HEK293 (cell line): ENCODE measurements at regions not wholly inside any gene's neighbourhood (a gene's known extent, or its start where the extent isn't known, plus 50 kb on each side); places are given as distances from the start of the nearest gene placed in this dataset.

Experiments used
- CTCF ChIA-PET: fragments of 350-600 bp; formaldehyde crosslinking; extraction: SDS; loops from one replicate; lab custom pipeline; 2021; ENCODE audit warnings: antibody characterized with exemption; lab: Yijun Ruan, JAX
- POLR2A ChIA-PET: fragments of 300-600 bp; formaldehyde crosslinking; extraction: SDS; loops from one replicate; lab custom pipeline; 2020; ENCODE audit warnings: antibody characterized with exemption, inconsistent platforms; lab: Yijun Ruan, JAX
- H3K27ac ChIP-seq: fragments of 200-500 bp; sonication (Bioruptor generic); 2 replicates; pipeline ENCODE4 v1.5.1; 2014; ENCODE audit warnings: low read depth, low read length, control low read depth, inconsistent platforms; ENCODE audit errors: extremely low read depth
- H3K36me3 ChIP-seq, 2 experiments: fragments of 200-500 bp in 1 of 2; sonication (Bioruptor generic) in 1 of 2; 1 replicate in 1 of 2; 2 replicates in 1 of 2; pipeline ENCODE4 v1.5.1; 2014 to 2017; ENCODE audit warnings: inconsistent platforms in 2 of 2, low read length in 2 of 2; ENCODE audit not compliant: control insufficient read depth in 2 of 2, insufficient read depth in 1 of 2
- H3K4me1 ChIP-seq: fragments of 200-500 bp; sonication (Bioruptor generic); 2 replicates; pipeline ENCODE4 v1.5.1; 2014; ENCODE audit warnings: mild to moderate bottlenecking, low read length, inconsistent platforms; ENCODE audit not compliant: control insufficient read depth, insufficient read depth
- H3K4me3 ChIP-seq: 2 replicates; pipeline ENCODE4 v1.5.1; 2011; ENCODE audit warnings: low read depth, mild to moderate bottlenecking, control low read depth, low read length, moderate library complexity
- H3K9me3 ChIP-seq: fragments of 200-500 bp; sonication (Bioruptor generic); 2 replicates; pipeline ENCODE4 v1.5.1; 2014; ENCODE audit warnings: low read depth, low read length, inconsistent platforms; ENCODE audit not compliant: control insufficient read depth, insufficient read depth
- CTCF ChIP-seq: fragments of 450-650 bp; formaldehyde crosslinking; IDR thresholded peaks from 2 replicates; pipeline ENCODE4 v1.5.1; 2016; ENCODE audit warnings: missing biosample characterization, missing genetic modification characterization
- IKZF3 ChIP-seq: fragments of 450-650 bp; IDR thresholded peaks from 2 replicates; pipeline ENCODE4 v1.5.0; 2018; ENCODE audit warnings: missing biosample characterization, mild to moderate bottlenecking, missing genetic modification characterization, moderate library complexity
- KLF17 ChIP-seq: fragments of 450-650 bp; formaldehyde crosslinking; IDR thresholded peaks from 2 replicates; pipeline ENCODE4 v1.5.1; 2016; ENCODE audit warnings: missing biosample characterization, missing genetic modification characterization
- YY1 ChIP-seq: fragments of 450-650 bp; formaldehyde crosslinking; IDR thresholded peaks from 2 replicates; pipeline ENCODE4 v1.5.1; 2018; ENCODE audit warnings: missing biosample characterization, missing genetic modification characterization
- ZFP41 ChIP-seq: fragments of 450-650 bp; formaldehyde crosslinking; IDR thresholded peaks from 2 replicates; pipeline ENCODE4 v1.5.1; 2016; ENCODE audit warnings: missing biosample characterization, missing genetic modification characterization, borderline replicate concordance
- ZFP69B ChIP-seq: fragments of 450-650 bp; formaldehyde crosslinking; IDR thresholded peaks from 2 replicates; pipeline ENCODE4 v1.5.1; 2016; ENCODE audit warnings: missing biosample characterization, missing genetic modification characterization
- ZNF169 ChIP-seq: fragments of 450-650 bp; formaldehyde crosslinking; IDR thresholded peaks from 2 replicates; pipeline ENCODE4 v1.5.1; 2016; ENCODE audit warnings: missing biosample characterization, missing genetic modification characterization
- ZNF274 ChIP-seq, 2 experiments: fragments of 200-500 bp in 1 of 2; fragments of 450-650 bp in 1 of 2; sonication (Bioruptor generic) in 1 of 2; formaldehyde crosslinking in 1 of 2; IDR thresholded peaks; 2 replicates each; pipeline versions ENCODE4 v1.5.1 to v1.6.1; 2014 to 2016; ENCODE audit warnings: borderline replicate concordance in 1 of 2, inconsistent platforms in 1 of 2, low read length in 1 of 2, missing biosample characterization in 1 of 2, missing genetic modification characterization in 1 of 2
- ZNF366 ChIP-seq: fragments of 450-650 bp; formaldehyde crosslinking; conservative IDR thresholded peaks from 2 replicates; pipeline ENCODE4 v1.5.1; 2016; ENCODE audit warnings: missing biosample characterization, missing genetic modification characterization
- ZNF37A ChIP-seq: fragments of 450-650 bp; IDR thresholded peaks from 2 replicates; pipeline ENCODE4 v1.5.1; 2018; ENCODE audit warnings: missing biosample characterization, missing genetic modification characterization
- ZNF639 ChIP-seq: fragments of 450-650 bp; formaldehyde crosslinking; IDR thresholded peaks from 2 replicates; pipeline ENCODE4 v1.5.1; 2016; ENCODE audit warnings: missing biosample characterization, missing genetic modification characterization
- ZNF645 ChIP-seq: fragments of 450-650 bp; formaldehyde crosslinking; IDR thresholded peaks from 2 replicates; pipeline ENCODE4; 2016; ENCODE audit warnings: missing biosample characterization, missing genetic modification characterization
- ZNF843 ChIP-seq: fragments of 450-650 bp; formaldehyde crosslinking; IDR thresholded peaks from 2 replicates; pipeline ENCODE4 v1.5.1; 2016; ENCODE audit warnings: missing biosample characterization, missing genetic modification characterization
- ZSCAN30 ChIP-seq: fragments of 450-650 bp; IDR thresholded peaks from 2 replicates; pipeline ENCODE4 v1.5.1; 2018; ENCODE audit warnings: missing biosample characterization, mild to moderate bottlenecking, missing genetic modification characterization, moderate library complexity
- TF ChIP-seq, protein P1 (sequence below): fragments of 450-650 bp; formaldehyde crosslinking; IDR thresholded peaks from 2 replicates; pipeline ENCODE4 v1.5.1; 2016; ENCODE audit warnings: missing biosample characterization, missing genetic modification characterization
- TF ChIP-seq, protein P2 (sequence below): fragments of 450-650 bp; formaldehyde crosslinking; IDR thresholded peaks from 2 replicates; pipeline ENCODE4 v1.5.1; 2017; ENCODE audit warnings: missing biosample characterization, mild to moderate bottlenecking, missing genetic modification characterization, moderate library complexity
- TF ChIP-seq, protein P3 (sequence below): fragments of 450-650 bp; formaldehyde crosslinking; IDR thresholded peaks from 2 replicates; pipeline ENCODE4 v1.5.1; 2016; ENCODE audit warnings: missing biosample characterization, missing genetic modification characterization

- H3K4me3 ChIP-seq, result no peak overlapping the region
- H3K9me3 ChIP-seq, result no peaks in the 10 kb centered on the region
- H3K36me3 ChIP-seq, result no peaks in the 10 kb centered on the region
- H3K27ac ChIP-seq, result no peak overlapping the region
- no peaks in the 10 kb centered on the region for H3K4me1 ChIP-seq
- CTCF ChIA-PET, result interaction anchor here (0.7 to 0.8 kb wide), 2 partner anchors 90 to 170 kb away, joined by 3 to 4 read pairs; no protein-coding TSS in a partner anchor
- POLR2A ChIA-PET, result interaction anchor here (0.6 kb wide), 1 partner anchor 141 kb away, joined by 3 read pairs; the partner anchor contains the start of gene SESN3
- 0 out of 2 replicates have a peak, but pooled peaks have one; percentile 13 for TF ChIP-seq CTCF (tag by site-specific recombination)
- no peak for TF ChIP-seq KLF17 (tag by site-specific recombination)
Observed at GRCh38 chr11:95372097-95372656, 141.2 kb upstream of the SESN3 start.

GRCh38 chr11:95371153-95371552 is 140.2 kb upstream of the SESN3 start:
- Histone ChIP-seq H3K4me3 (no peak overlapping the region), H3K27ac (no peak overlapping the region), H3K4me1 (no peaks in the 10 kb centered on the region), H3K36me3 (no peaks in the 10 kb centered on the region), H3K9me3 (no peaks in the 10 kb centered on the region)
- ChIA-PET POLR2A (no interaction called here), CTCF (interaction anchor here (0.8 to 1.5 kb wide), 2 partner anchors 91 to 335 kb away, joined by 4 to 6 read pairs; no protein-coding TSS in a partner anchor)
- no peak for TF ChIP-seq ZNF639 (tag by site-specific recombination)
- TF ChIP-seq, protein P1, sequence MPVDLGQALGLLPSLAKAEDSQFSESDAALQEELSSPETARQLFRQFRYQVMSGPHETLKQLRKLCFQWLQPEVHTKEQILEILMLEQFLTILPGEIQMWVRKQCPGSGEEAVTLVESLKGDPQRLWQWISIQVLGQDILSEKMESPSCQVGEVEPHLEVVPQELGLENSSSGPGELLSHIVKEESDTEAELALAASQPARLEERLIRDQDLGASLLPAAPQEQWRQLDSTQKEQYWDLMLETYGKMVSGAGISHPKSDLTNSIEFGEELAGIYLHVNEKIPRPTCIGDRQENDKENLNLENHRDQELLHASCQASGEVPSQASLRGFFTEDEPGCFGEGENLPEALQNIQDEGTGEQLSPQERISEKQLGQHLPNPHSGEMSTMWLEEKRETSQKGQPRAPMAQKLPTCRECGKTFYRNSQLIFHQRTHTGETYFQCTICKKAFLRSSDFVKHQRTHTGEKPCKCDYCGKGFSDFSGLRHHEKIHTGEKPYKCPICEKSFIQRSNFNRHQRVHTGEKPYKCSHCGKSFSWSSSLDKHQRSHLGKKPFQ, result no peak
- no peak for TF ChIP-seq ZFP41
- TF ChIP-seq, protein P2, sequence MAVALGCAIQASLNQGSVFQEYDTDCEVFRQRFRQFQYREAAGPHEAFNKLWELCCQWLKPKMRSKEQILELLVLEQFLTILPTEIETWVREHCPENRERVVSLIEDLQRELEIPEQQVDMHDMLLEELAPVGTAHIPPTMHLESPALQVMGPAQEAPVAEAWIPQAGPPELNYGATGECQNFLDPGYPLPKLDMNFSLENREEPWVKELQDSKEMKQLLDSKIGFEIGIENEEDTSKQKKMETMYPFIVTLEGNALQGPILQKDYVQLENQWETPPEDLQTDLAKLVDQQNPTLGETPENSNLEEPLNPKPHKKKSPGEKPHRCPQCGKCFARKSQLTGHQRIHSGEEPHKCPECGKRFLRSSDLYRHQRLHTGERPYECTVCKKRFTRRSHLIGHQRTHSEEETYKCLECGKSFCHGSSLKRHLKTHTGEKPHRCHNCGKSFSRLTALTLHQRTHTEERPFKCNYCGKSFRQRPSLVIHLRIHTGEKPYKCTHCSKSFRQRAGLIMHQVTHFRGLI (tag by site-specific recombination), result no peak
- no peak for TF ChIP-seq ZNF274 (IDR thresholded peaks at IDR 0.05; ENCODE audit: low read length)
- no peak for TF ChIP-seq ZNF274 (tag by site-specific recombination; IDR thresholded peaks at IDR 0.05; ENCODE audit: borderline replicate concordance)
- TF ChIP-seq ZSCAN30 (tag by site-specific recombination), result no peak

DNA sequence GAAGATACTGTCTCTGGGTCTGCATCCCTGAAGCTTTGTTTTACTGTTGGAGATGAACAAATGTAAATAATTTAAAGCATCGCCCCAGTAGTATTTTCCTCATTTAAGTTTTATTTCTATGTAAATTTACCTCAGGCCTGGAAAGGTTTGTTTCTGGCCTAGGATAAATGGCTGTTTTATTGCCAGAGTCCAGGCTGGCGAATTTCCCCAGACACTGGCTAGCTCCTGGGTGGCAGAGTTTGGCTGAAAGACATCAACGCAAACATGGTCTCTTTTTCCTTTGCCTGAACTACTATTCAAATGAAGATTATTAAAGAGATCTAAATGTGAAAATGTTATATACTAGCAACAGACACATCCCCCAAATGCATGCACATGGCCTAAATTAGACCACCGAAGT is 136.7 kb upstream of the SESN3 start:
- ChIA-PET CTCF (no interaction called here), POLR2A (no interaction called here)
- H3K36me3 ChIP-seq, result no peaks in the 10 kb centered on the region
- no peak overlapping the region for H3K4me3 ChIP-seq
- H3K4me1 ChIP-seq, result no peaks in the 10 kb centered on the region; the same call in none of the 2 replicates
- H3K9me3 ChIP-seq, result no peaks in the 10 kb centered on the region
- no peak overlapping the region for H3K27ac ChIP-seq
- TF ChIP-seq ZNF843 (tag by site-specific recombination) (no peak), YY1 (tag by site-specific recombination) (no peak), ZFP69B (no peak), ZNF645 (no peak), IKZF3 (tag by site-specific recombination) (no peak), ZNF169 (no peak), ZNF366 (no peak), ZNF37A (tag by site-specific recombination) (no peak)
- TF ChIP-seq, protein P3, sequence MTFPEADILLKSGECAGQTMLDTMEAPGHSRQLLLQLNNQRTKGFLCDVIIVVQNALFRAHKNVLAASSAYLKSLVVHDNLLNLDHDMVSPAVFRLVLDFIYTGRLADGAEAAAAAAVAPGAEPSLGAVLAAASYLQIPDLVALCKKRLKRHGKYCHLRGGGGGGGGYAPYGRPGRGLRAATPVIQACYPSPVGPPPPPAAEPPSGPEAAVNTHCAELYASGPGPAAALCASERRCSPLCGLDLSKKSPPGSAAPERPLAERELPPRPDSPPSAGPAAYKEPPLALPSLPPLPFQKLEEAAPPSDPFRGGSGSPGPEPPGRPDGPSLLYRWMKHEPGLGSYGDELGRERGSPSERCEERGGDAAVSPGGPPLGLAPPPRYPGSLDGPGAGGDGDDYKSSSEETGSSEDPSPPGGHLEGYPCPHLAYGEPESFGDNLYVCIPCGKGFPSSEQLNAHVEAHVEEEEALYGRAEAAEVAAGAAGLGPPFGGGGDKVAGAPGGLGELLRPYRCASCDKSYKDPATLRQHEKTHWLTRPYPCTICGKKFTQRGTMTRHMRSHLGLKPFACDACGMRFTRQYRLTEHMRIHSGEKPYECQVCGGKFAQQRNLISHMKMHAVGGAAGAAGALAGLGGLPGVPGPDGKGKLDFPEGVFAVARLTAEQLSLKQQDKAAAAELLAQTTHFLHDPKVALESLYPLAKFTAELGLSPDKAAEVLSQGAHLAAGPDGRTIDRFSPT (tag by site-specific recombination), result no peak
